ENCODE measurements at regions not wholly inside any gene's neighbourhood (a gene's known extent, or its start where the extent isn't known, plus 50 kb on each side); places are given as distances from the start of the nearest gene placed in this dataset.
"Not testable (repeated sequence)": the region's sequence is repeated elsewhere in the genome, so short reads cannot be mapped to it uniquely, and the experiment has no call there.

GRCh38 chr9:2277644-2278043, 262.5 kb downstream of the SMARCA2 start:
- DNase-seq = not testable (repeated sequence)

- not testable (repeated sequence) for DNase-seq
These were observed 264.0 kb downstream of the SMARCA2 start for GRCh38 chr9:2279138-2279537.

GRCh38 chr9:2281031-2281802, 266.1 kb downstream of the SMARCA2 start:
- no peak for DNase-seq

GRCh38 chr9:2281803-2282185, 266.6 kb downstream of the SMARCA2 start:
- DNase-seq = no peak

GRCh38 chr9:2284770-2285169, 269.6 kb downstream of the SMARCA2 start:
- no peak for DNase-seq

GRCh38 chr9:2285416-2286332, 270.5 kb downstream of the SMARCA2 start:
- DNase-seq = no peak

- DNase-seq = no peak
These were observed 271.2 kb downstream of the SMARCA2 start for GRCh38 chr9:2286333-2286705.

- DNase-seq = no peak
These were observed 271.8 kb downstream of the SMARCA2 start for GRCh38 chr9:2286825-2287455.

GRCh38 chr9:2288309-2288708, 273.2 kb downstream of the SMARCA2 start:
- no peak for DNase-seq

GRCh38 chr9:2289263-2289662, 274.1 kb downstream of the SMARCA2 start:
- DNase-seq = peak in 18 of 56 donors; percentile 4 to 56 (median 30)

- no peak for DNase-seq
These were observed 275.2 kb downstream of the SMARCA2 start for GRCh38 chr9:2290382-2290781.

GRCh38 chr9:2291980-2292704, 277.0 kb downstream of the SMARCA2 start:
- no peak for DNase-seq

GRCh38 chr9:2292733-2293132, 277.6 kb downstream of the SMARCA2 start:
- no peak for DNase-seq

GRCh38 chr9:2297771-2298170, 282.6 kb downstream of the SMARCA2 start:
- DNase-seq = no peak

GRCh38 chr9:2298217-2298616, 283.1 kb downstream of the SMARCA2 start:
- no peak for DNase-seq

- DNase-seq = peak in 3 of 56 donors; percentile 3 to 13 (median 8)
These were observed 284.2 kb downstream of the SMARCA2 start for GRCh38 chr9:2299156-2299842.

GRCh38 chr9:2299843-2300205, 284.7 kb downstream of the SMARCA2 start:
- peak in 13 of 56 donors; percentile 4 to 36 (median 15) for DNase-seq

- DNase-seq = no peak
These were observed 285.2 kb downstream of the SMARCA2 start for GRCh38 chr9:2300325-2300724.

- no peak for DNase-seq
These were observed 287.5 kb downstream of the SMARCA2 start for GRCh38 chr9:2302606-2303005.

GRCh38 chr9:2303056-2303455, 287.9 kb downstream of the SMARCA2 start:
- DNase-seq = no peak

GRCh38 chr9:2307480-2307879, 292.3 kb downstream of the SMARCA2 start:
- no peak for DNase-seq
